ENCODE measurements at regions not wholly inside any gene's neighbourhood (a gene's known extent, or its start where the extent isn't known, plus 50 kb on each side); places are given as distances from the start of the nearest gene placed in this dataset.

GRCh38 chr14:36455241-36455627, 64.8 kb downstream of the NKX2-1 start:
- H3K9ac ChIP-seq (ENCODE audit: low read length), result no peak overlapping the region
- no peaks in the 10 kb centered on the region for H3K4me1 ChIP-seq (ENCODE audit: control insufficient read depth in 2 of 2, insufficient read depth in 2 of 2, low read length in 2 of 2)
- DNase-seq, result no peak
- no peaks in the 10 kb centered on the region for H3K79me2 ChIP-seq (ENCODE audit: control insufficient read depth, insufficient read depth, low read length)
- 83% methylated on average over 1 of the region's 2 CpGs for WGBS (ENCODE audit: insufficient coverage)
- intact Hi-C loops (cut with micrococcal nuclease), result no loop called here
- no peak overlapping the region for H3K4me2 ChIP-seq (replicated peaks; ENCODE audit: low read depth, low read length, poor library complexity, severe bottlenecking)
- no peak overlapping the region for H3K4me3 Mint-ChIP-seq
- peaks cover 14% of the 10 kb centered on the region for H3K27me3 Mint-ChIP-seq
- H2AFZ ChIP-seq (ENCODE audit: insufficient read depth, low read depth, low read length, poor library complexity, severe bottlenecking), result no peak overlapping the region
- ATAC-seq (ENCODE audit: low read depth), result no peak
- ChIA-PET POLR2A (no interaction called here), CTCF (no interaction called here)
- peaks cover 0 to 3% (median 0%) of the 10 kb centered on the region in 3 donors for H3K9me3 ChIP-seq (ENCODE audit: control extremely low read depth in 1 of 3, control insufficient read depth in 2 of 3, insufficient read depth in 1 of 3, low read length in 2 of 3)
- no peak overlapping the region for H3K27ac ChIP-seq (ENCODE audit: low read length in 2 of 2)
- no peaks in the 10 kb centered on the region for H3K27me3 ChIP-seq (replicated peaks in 1 of 4; ENCODE audit: control extremely low read depth in 1 of 4, control insufficient read depth in 3 of 4, insufficient read depth in 4 of 4, low read length in 3 of 4)
- no peak overlapping the region for H3K4me3 ChIP-seq (ENCODE audit: control extremely low read depth in 1 of 5, extremely low read depth in 1 of 5, insufficient read depth in 1 of 5, low read depth in 2 of 5, low read length in 4 of 5)
- no peaks in the 10 kb centered on the region for H4K20me1 ChIP-seq (ENCODE audit: control insufficient read depth, insufficient read depth, low read length, poor library complexity, severe bottlenecking)
- H3K27ac Mint-ChIP-seq, result no peak overlapping the region
- TF ChIP-seq EZH2 (IDR thresholded peaks at IDR 0.05; ENCODE audit: borderline replicate concordance, insufficient read depth, low read depth, low read length, poor library complexity, severe bottlenecking), result no peak
- no peaks in the 10 kb centered on the region for H3K4me1 Mint-ChIP-seq
- H3K36me3 ChIP-seq (replicated peaks in 1 of 2; ENCODE audit: control extremely low read depth in 1 of 2, control insufficient read depth in 1 of 2, extremely low read depth in 1 of 2, insufficient read depth in 2 of 2, low read length in 1 of 2), result no peaks in the 10 kb centered on the region
- H3K9me3 Mint-ChIP-seq (ENCODE audit: insufficient read depth), result no peaks in the 10 kb centered on the region

GRCh38 chr14:36454599-36455240, 65.3 kb downstream of the NKX2-1 start:
- H3K4me3 Mint-ChIP-seq, result no peak overlapping the region
- no peaks in the 10 kb centered on the region for H3K9me3 Mint-ChIP-seq (ENCODE audit: insufficient read depth)
- no peaks in the 10 kb centered on the region for H3K4me1 ChIP-seq (ENCODE audit: control insufficient read depth in 2 of 2, insufficient read depth in 2 of 2, low read length in 2 of 2)
- H2AFZ ChIP-seq (ENCODE audit: insufficient read depth, low read depth, low read length, poor library complexity, severe bottlenecking), result no peak overlapping the region
- H3K9me3 ChIP-seq (ENCODE audit: control extremely low read depth in 1 of 3, control insufficient read depth in 2 of 3, insufficient read depth in 1 of 3, low read length in 2 of 3), result peaks cover 0 to 3% (median 0%) of the 10 kb centered on the region in 3 donors
- 30% methylated on average over 2 of the region's 5 CpGs for WGBS (ENCODE audit: insufficient coverage)
- no peak overlapping the region for H3K27ac ChIP-seq (ENCODE audit: low read length in 2 of 2)
- no peaks in the 10 kb centered on the region for H3K27me3 ChIP-seq (replicated peaks in 1 of 4; ENCODE audit: control extremely low read depth in 1 of 4, control insufficient read depth in 3 of 4, insufficient read depth in 4 of 4, low read length in 3 of 4)
- H3K36me3 ChIP-seq (replicated peaks in 1 of 2; ENCODE audit: control extremely low read depth in 1 of 2, control insufficient read depth in 1 of 2, extremely low read depth in 1 of 2, insufficient read depth in 2 of 2, low read length in 1 of 2), result no peaks in the 10 kb centered on the region
- H3K4me1 Mint-ChIP-seq, result no peaks in the 10 kb centered on the region
- H4K20me1 ChIP-seq (ENCODE audit: control insufficient read depth, insufficient read depth, low read length, poor library complexity, severe bottlenecking), result no peaks in the 10 kb centered on the region
- H3K27ac Mint-ChIP-seq, result no peak overlapping the region
- intact Hi-C loops (cut with micrococcal nuclease), result no loop called here
- H3K27me3 Mint-ChIP-seq, result peaks cover 12% of the 10 kb centered on the region
- H3K4me2 ChIP-seq (replicated peaks; ENCODE audit: low read depth, low read length, poor library complexity, severe bottlenecking), result no peak overlapping the region
- ATAC-seq (ENCODE audit: low read depth) (no peak), DNase-seq (no peak)
- H3K79me2 ChIP-seq (ENCODE audit: control insufficient read depth, insufficient read depth, low read length), result no peaks in the 10 kb centered on the region
- no peak overlapping the region for H3K4me3 ChIP-seq (ENCODE audit: control extremely low read depth in 1 of 5, extremely low read depth in 1 of 5, insufficient read depth in 1 of 5, low read depth in 2 of 5, low read length in 4 of 5)
- POLR2A ChIA-PET, result no interaction called here
- H3K9ac ChIP-seq (ENCODE audit: low read length), result no peak overlapping the region
- no peak for TF ChIP-seq CTCF (IDR thresholded peaks at IDR 0.05)
- TF ChIP-seq EZH2 (IDR thresholded peaks at IDR 0.05; ENCODE audit: borderline replicate concordance, insufficient read depth, low read depth, low read length, poor library complexity, severe bottlenecking), result no peak
- CTCF ChIA-PET, result no interaction called here
